IMR-90 (cell line): ENCODE measurements at regions not wholly inside any gene's neighbourhood (a gene's known extent, or its start where the extent isn't known, plus 50 kb on each side); places are given as distances from the start of the nearest gene placed in this dataset.

Experiments
- ATAC-seq: fragments of 200-7000 bp; cut with Tn5 transposase; 2 replicates; pipeline ENCODE4 v1.9.1; 2020; ENCODE audit warnings: low read depth, mild to moderate bottlenecking, moderate library complexity
- BruUV-seq: library from RNA; stranded (reverse); fragments of 400-500 nt; replicated peaks from 2 replicates; lab custom pipeline; 2021; lab: Mats Ljungman, UMichigan
- CTCF ChIA-PET: fragments of 300-600 bp; formaldehyde crosslinking; extraction: SDS; loops from one replicate; lab custom pipeline; 2021; ENCODE audit warnings: antibody characterized with exemption; lab: Yijun Ruan, JAX
- POLR2A ChIA-PET: fragments of 300-600 bp; sonication (Branson Sonifier 250); formaldehyde crosslinking; loops from one replicate; lab custom pipeline; 2022; ENCODE audit warnings: antibody characterized with exemption; ENCODE audit not compliant: unreplicated experiment; lab: Charles Lee
- DNase-seq: peaks from one replicate; pipeline ENCODE4 v3.0.0; 2013
- H2AFZ ChIP-seq: replicated peaks from 2 replicates; pipeline ENCODE3; 2013; ENCODE audit warnings: low read length, mild to moderate bottlenecking; ENCODE audit not compliant: poor library complexity
- H2AK5ac ChIP-seq: 2 replicates; pipeline ENCODE4 v1.6.1; 2013; ENCODE audit warnings: low read depth, low read length, inconsistent platforms
- H2AK9ac ChIP-seq: replicated peaks from 2 replicates; pipeline ENCODE3; 2013; ENCODE audit warnings: mild to moderate bottlenecking, low read depth, low read length, moderate library complexity; ENCODE audit not compliant: poor library complexity
- H2BK120ac ChIP-seq: 2 replicates; pipeline ENCODE4 v1.6.1; 2013; ENCODE audit warnings: low read depth, low read length, inconsistent platforms
- H2BK15ac ChIP-seq: 3 replicates; pipeline ENCODE4 v1.6.1; 2013; ENCODE audit warnings: low read depth, low read length, inconsistent platforms
- H2BK20ac ChIP-seq: 2 replicates; pipeline ENCODE4 v1.6.1; 2013; ENCODE audit warnings: low read depth, mild to moderate bottlenecking, inconsistent platforms, low read length, moderate library complexity
- H2BK5ac ChIP-seq: 2 replicates; pipeline ENCODE4 v1.6.1; 2013; ENCODE audit warnings: mild to moderate bottlenecking, low read depth, low read length, inconsistent platforms; ENCODE audit not compliant: poor library complexity, severe bottlenecking
- H3K14ac ChIP-seq: replicated peaks from 2 replicates; pipeline ENCODE4 v1.6.1; 2013; ENCODE audit warnings: low read depth, low read length, inconsistent platforms
- H3K18ac ChIP-seq: 2 replicates; pipeline ENCODE4 v1.6.1; 2013; ENCODE audit warnings: low read depth, low read length, control low read depth
- H3K23ac ChIP-seq: 2 replicates; pipeline ENCODE4 v1.6.1; 2013; ENCODE audit warnings: low read depth, low read length, inconsistent platforms
- H3K27ac ChIP-seq: 2 replicates; pipeline ENCODE4 v1.5.1; 2013; ENCODE audit warnings: mild to moderate bottlenecking, control low read depth, low read length; ENCODE audit not compliant: insufficient read depth
- H3K27me3 ChIP-seq: 2 replicates; pipeline ENCODE4 v1.6.1; 2013; ENCODE audit warnings: low read length; ENCODE audit not compliant: control insufficient read depth, insufficient read depth
- H3K36me3 ChIP-seq: 2 replicates; pipeline ENCODE4 v1.6.1; 2013; ENCODE audit warnings: low read length, mixed read lengths; ENCODE audit not compliant: control insufficient read depth, insufficient read depth
- H3K4ac ChIP-seq: 2 replicates; pipeline ENCODE4 v1.6.1; 2013; ENCODE audit warnings: low read depth, low read length, inconsistent platforms
- H3K4me1 ChIP-seq: 2 replicates; pipeline ENCODE4 v1.6.1; 2013; ENCODE audit warnings: low read length, mixed read lengths; ENCODE audit not compliant: control insufficient read depth, insufficient read depth
- H3K4me2 ChIP-seq: 2 replicates; pipeline ENCODE4 v1.6.1; 2013; ENCODE audit warnings: low read depth, mild to moderate bottlenecking, control low read depth, low read length, moderate library complexity
- H3K4me3 ChIP-seq: 2 replicates; pipeline ENCODE4 v1.5.1; 2013; ENCODE audit warnings: low read depth, mild to moderate bottlenecking, control low read depth, low read length, moderate library complexity; ENCODE audit not compliant: insufficient read depth
- H3K56ac ChIP-seq: 2 replicates; pipeline ENCODE4 v1.6.1; 2013; ENCODE audit warnings: low read length, inconsistent platforms; ENCODE audit not compliant: insufficient read depth; ENCODE audit errors: extremely low read depth
- H3K79me1 ChIP-seq, 2 experiments: 2 replicates each; pipeline ENCODE4 v1.6.1; 2013; ENCODE audit warnings: low read length in 2 of 2, inconsistent platforms in 1 of 2, low read depth in 1 of 2
- H3K9ac ChIP-seq: 2 replicates; pipeline ENCODE4 v1.6.1; 2013; ENCODE audit warnings: low read depth, low read length, control low read depth
- H3K9me1 ChIP-seq: 2 replicates; pipeline ENCODE4 v1.6.1; 2013; ENCODE audit warnings: low read length, inconsistent platforms; ENCODE audit not compliant: insufficient read depth
- H3K9me3 ChIP-seq: 2 replicates; pipeline ENCODE4 v1.6.1; 2013; ENCODE audit warnings: low read length; ENCODE audit not compliant: control insufficient read depth, insufficient read depth
- H4K20me1 ChIP-seq: 2 replicates; pipeline ENCODE4 v1.6.1; 2013; ENCODE audit warnings: low read length, inconsistent platforms; ENCODE audit not compliant: insufficient read depth
- H4K5ac ChIP-seq: 2 replicates; pipeline ENCODE4 v1.6.1; 2013; ENCODE audit warnings: mild to moderate bottlenecking, low read depth, low read length, control low read depth
- H4K8ac ChIP-seq, 2 experiments: 2 replicates each; pipeline ENCODE4 v1.6.1; 2013; ENCODE audit warnings: low read depth in 2 of 2, low read length in 2 of 2, control low read depth in 1 of 2, inconsistent platforms in 1 of 2
- H4K91ac ChIP-seq: 2 replicates; pipeline ENCODE4 v1.6.1; 2013; ENCODE audit warnings: low read depth, low read length, inconsistent platforms; ENCODE audit not compliant: insufficient read depth
- BHLHE40 ChIP-seq: fragments of 150-350 bp; IDR thresholded peaks from 2 replicates; pipeline ENCODE4 v1.6.1; 2016; ENCODE audit warnings: mild to moderate bottlenecking, low read depth, low read length
- CEBPB ChIP-seq: IDR thresholded peaks from 2 replicates; pipeline ENCODE4 v1.6.1; 2012; ENCODE audit warnings: low read depth, low read length, improper control_type of control experiment
- CTCF ChIP-seq: conservative IDR thresholded peaks from 2 replicates; pipeline ENCODE4 v1.5.1; 2012; ENCODE audit warnings: mild to moderate bottlenecking, low read depth, low read length, improper control_type of control experiment
- ELK1 ChIP-seq: fragments of 150-350 bp; IDR thresholded peaks from 2 replicates; pipeline ENCODE4 v1.6.1; 2016; ENCODE audit warnings: low read depth, mild to moderate bottlenecking, low read length, moderate library complexity, borderline replicate concordance
- MAFK ChIP-seq: IDR thresholded peaks from 2 replicates; pipeline ENCODE4 v1.6.1; 2012; ENCODE audit warnings: low read depth, low read length, improper control_type of control experiment
- MAZ ChIP-seq: IDR thresholded peaks from 2 replicates; pipeline ENCODE4 v1.6.1; 2012; ENCODE audit warnings: low read depth, mild to moderate bottlenecking, low read length, improper control_type of control experiment, moderate library complexity, borderline replicate concordance
- NFE2L2 ChIP-seq: fragments of 150-350 bp; IDR thresholded peaks from 2 replicates; pipeline ENCODE4 v1.6.1; 2016; ENCODE audit warnings: low read depth, mild to moderate bottlenecking, low read length
- RAD21 ChIP-seq: IDR thresholded peaks from 2 replicates; pipeline ENCODE4 v1.6.1; 2012; ENCODE audit warnings: low read length, improper control_type of control experiment
- RFX5 ChIP-seq: IDR thresholded peaks from 2 replicates; pipeline ENCODE4 v1.8.0; 2012; ENCODE audit warnings: low read depth, mild to moderate bottlenecking, low read length, moderate library complexity
- SMC3 ChIP-seq: fragments of 150-350 bp; IDR thresholded peaks from 2 replicates; pipeline ENCODE4 v1.6.1; 2016; ENCODE audit warnings: low read depth, mild to moderate bottlenecking, antibody characterized with exemption, low read length, moderate library complexity
- WGBS, 2 experiments: methylation state at CpG; one replicate each; pipeline versions ENCODE4 v1.1.5 to v1.1.7; 2013; ENCODE audit warnings: missing lambda C conversion rate in 2 of 2; ENCODE audit not compliant: insufficient read length in 1 of 2; ENCODE audit errors: extremely low coverage in 2 of 2; 5-methylcytosine and 5-hydroxymethylcytosine counted together
- dilution Hi-C: fragments of 300-500 bp; cut with HindIII; formaldehyde crosslinking; loops from one replicate; pipeline ENCODE4 v1.14.3; 2018; ENCODE audit warnings: low sequenced_read_pairs; ENCODE audit not compliant: unreplicated experiment
- in situ Hi-C: fragments of 300-500 bp; cut with MboI; formaldehyde crosslinking; loops from 3 replicates; pipeline ENCODE4 v1.14.3; 2019; ENCODE audit warnings: low sequenced_read_pairs, inconsistent platforms, mixed read lengths
- intact Hi-C: fragments of 100-400 bp; cut with micrococcal nuclease; formaldehyde crosslinking; loops from 2 replicates; pipeline ENCODE4 v1.10.0; 2022

- Histone ChIP-seq H3K4me3 (no peak overlapping the region), H4K20me1 (0 out of 2 replicates have a peak, but pooled peaks cover 4% of the 10 kb centered on the region), H3K18ac (peak overlapping the region; percentile 42; the same call in 1 of the 2 replicates), H4K91ac (no peak overlapping the region), H3K9me3 (no peaks in the 10 kb centered on the region), H4K8ac (no peak overlapping the region), H3K9ac (no peak overlapping the region), H3K79me1 (no peaks in the 10 kb centered on the region), H3K36me3 (no peaks in the 10 kb centered on the region), H2BK15ac (no peak overlapping the region), H3K4ac (no peak overlapping the region), H2BK20ac (no peak overlapping the region), H2AK5ac (no peak overlapping the region), H3K23ac (no peak overlapping the region), H3K27ac (no peak overlapping the region), H2AK9ac (no peak overlapping the region), H3K4me1 (peaks cover 7% of the 10 kb centered on the region; the same call in 1 of the 2 replicates), H2BK5ac (no peak overlapping the region), H2BK120ac (no peak overlapping the region), H3K9me1 (0 out of 2 replicates have a peak, but pooled peaks cover 3% of the 10 kb centered on the region), H2AFZ (no peak overlapping the region), H3K4me2 (no peak overlapping the region), H4K5ac (no peak overlapping the region; the same call in 1 of the 2 replicates), H3K14ac (no peak overlapping the region), H3K56ac (no peak overlapping the region), H3K27me3 (peaks cover 40% of the 10 kb centered on the region)
- BruUV-seq: no TSS peak
- in situ Hi-C loops (no loop called here), intact Hi-C loops (loop anchor here (2.0 kb wide), 1 partner anchor 89 kb away; the partner anchor contains the start of gene ATL2), dilution Hi-C loops (no loop called here)
- ChIA-PET CTCF (interaction anchor here (0.6 to 1.3 kb wide), 3 partner anchors 9 to 167 kb away, joined by 3 to 4 read pairs (median 3); no protein-coding TSS in a partner anchor), POLR2A (no interaction called here)
- ATAC-seq (no peak), DNase-seq (peak; percentile 21)
- TF ChIP-seq ELK1: no peak
- TF ChIP-seq RAD21: peak; percentile 36; the same call in 1 of the 2 replicates
- TF ChIP-seq SMC3: peak; percentile 20; the same call in 1 of the 2 replicates
- TF ChIP-seq NFE2L2: no peak
- TF ChIP-seq CTCF: peak; percentile 32
- no peak for TF ChIP-seq BHLHE40
- TF ChIP-seq MAZ: no peak
- TF ChIP-seq CEBPB: no peak
- no peak for TF ChIP-seq RFX5
- no peak for TF ChIP-seq MAFK
- no CpG with 5 or more reads among the region's 4 CpGs for WGBS, 2 experiments
Measured at GRCh38 chr2:38465789-38466127, 88.7 kb upstream of the ATL2 start.
